GM19240 (cell line): ENCODE measurements at regions not wholly inside any gene's neighbourhood (a gene's known extent, or its start where the extent isn't known, plus 50 kb on each side); places are given as distances from the start of the nearest gene placed in this dataset.
"Not testable (repeated sequence)": the region's sequence is repeated elsewhere in the genome, so short reads cannot be mapped to it uniquely, and the experiment has no call there.

Experiments used
- DNase-seq: peaks from one replicate; pipeline ENCODE4 v3.0.0; 2011; ENCODE audit warnings: low spot score; ENCODE audit not compliant: insufficient read length

DNA sequence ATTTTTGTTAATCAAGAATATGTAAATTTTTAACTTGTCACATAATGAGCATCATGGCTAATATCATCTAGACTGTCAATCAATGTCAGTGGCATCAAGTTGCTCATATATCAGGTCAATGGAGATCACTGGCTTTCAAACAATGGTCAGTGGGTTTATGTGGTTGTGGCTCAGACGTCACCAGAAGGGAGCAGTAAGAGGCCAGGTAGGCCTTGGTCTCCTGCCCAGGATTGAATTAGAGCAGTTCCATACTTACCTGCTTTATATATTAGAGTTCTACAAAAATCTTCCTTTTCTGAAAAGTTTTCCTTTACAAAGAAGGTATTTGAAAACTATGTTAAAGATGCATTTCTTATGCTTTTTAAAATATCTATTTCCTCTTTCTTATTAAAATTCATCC is 206.3 kb upstream of the B3GALT2 start:
- no peak for DNase-seq

DNA sequence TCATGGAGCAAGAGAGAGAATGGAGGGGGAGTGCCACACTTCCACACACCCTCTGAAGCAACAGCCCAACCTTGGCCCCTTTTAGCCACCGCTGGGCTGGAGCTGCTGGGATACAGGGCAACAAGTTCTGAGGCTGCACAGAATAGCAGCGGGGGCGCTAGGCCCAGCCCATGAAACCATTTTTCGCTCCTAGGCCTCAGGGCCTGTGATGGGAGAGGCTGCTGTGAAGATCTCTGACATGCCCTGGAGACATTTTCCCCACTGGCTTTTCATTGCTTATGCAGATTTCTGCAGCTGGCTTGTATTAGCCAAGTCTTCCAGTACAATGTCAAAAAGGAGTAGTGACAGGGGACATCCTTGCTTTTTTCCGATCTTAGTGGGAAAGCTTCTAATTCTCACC is 202.3 kb upstream of the B3GALT2 start:
- DNase-seq, result no peak

DNA sequence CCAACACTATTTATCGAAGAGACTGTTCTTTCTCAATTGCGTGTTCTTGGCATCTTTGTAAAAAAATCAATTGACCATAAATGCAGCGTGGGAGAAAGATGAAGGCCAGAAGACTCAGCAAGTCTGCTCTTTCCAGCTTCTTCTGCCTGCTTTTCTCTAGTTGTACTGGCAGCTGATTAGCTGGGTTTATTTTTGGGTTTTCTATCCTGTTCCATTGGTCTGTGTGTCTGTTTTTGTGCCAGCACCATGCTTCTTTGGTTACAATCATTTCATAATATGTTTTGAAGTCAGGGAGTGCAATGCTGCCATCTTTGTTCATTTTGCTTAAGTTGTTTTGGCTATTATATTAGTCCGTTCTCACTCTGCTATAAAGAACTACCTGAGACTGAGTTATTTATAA is 201.8 kb upstream of the B3GALT2 start:
- no peak for DNase-seq

DNA sequence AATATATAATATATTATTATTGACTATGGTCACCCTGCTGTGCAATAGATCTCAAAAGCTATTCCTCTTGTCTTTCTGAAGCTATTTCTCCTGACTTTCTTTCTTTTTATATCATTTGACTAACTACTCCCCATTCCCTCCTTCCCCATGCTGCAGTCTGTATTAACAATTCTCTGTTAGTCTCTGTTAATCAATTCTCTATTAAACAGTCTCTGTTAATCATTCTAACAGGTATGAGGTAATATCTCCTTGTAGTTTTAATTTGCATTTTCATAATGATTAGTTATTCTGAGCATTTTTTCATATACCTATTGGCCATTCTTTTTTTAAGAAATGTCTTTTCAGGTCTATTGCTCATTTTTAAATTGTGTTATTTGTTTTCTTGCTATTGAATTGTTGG is 201.0 kb upstream of the B3GALT2 start:
- no peak for DNase-seq

DNA sequence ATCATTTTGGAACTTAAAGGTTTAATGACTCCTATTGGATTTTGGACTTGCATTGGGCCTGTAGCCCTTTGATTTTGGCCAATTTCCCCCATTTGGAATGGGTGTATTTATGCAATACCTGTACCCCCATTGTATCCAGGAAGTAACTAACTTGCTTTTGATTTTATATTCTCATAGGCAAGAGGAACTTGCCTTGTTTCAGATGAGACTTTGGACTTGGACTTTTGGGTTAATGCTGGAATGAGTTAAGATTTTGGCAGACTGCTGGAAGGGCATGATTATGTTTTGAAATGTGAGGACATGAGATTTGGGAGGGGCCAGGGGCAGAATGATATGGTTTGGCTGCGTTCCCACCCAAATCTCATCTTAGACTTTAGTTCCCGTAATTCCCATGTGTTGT is 192.0 kb upstream of the B3GALT2 start:
- DNase-seq, result not testable (repeated sequence)

DNA sequence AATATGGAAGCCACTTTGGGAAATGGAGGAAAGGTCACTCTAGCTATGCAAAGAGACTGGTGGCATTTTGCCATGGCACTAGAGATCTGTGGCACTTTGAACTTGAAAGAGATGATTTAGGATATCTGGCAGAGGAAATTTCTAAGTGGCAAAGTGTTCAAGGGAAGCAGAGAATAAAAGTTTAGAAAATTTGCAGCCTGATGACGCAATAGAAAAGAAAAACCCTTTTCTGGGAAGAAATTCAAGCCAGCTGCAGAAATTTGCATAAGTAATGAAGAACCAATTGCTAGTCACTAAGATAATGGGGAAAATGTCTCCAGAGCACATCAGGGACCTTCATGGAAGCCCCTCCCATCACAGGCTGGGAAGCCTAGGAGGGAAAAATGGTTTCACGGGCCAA is 191.1 kb upstream of the B3GALT2 start:
- no peak for DNase-seq

DNA sequence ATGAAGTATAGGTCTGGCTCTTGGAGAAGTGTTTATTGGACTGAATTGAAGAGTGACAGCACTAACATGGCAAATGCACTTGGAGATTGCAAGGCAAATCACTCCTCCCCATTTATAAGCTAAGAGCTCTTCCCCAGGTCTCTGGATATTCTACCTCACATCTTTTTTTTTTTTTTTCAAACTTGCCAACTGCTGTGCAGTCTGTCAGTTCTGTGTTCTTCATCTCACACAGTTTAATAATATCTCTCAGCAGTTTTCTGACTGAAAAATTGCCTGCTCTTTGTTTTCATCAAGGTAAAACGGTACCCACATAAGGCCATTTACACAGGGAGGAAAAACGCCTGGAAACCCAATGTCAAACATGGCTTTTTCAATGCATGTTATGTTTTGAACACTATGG is 186.1 kb upstream of the B3GALT2 start:
- DNase-seq, result no peak

DNA sequence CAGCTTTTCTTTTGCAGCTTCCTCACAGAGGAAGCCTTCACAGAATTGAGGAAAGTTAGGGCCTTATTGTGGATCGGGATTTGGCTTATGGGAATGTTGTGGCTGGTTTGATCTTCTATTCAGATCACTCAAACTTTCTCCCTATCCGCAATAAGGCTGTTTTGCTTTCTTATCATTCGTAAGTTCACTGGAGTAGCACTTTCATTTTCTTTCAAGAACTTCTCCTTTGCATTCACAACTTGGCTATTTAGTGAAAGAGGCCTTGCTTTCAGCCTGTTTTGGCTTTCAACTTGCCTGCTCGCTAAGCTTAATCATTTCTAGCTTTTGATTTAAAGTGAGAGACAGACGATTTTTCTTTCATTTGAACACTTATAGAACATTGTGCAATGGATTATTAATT is 181.9 kb upstream of the B3GALT2 start:
- no peak for DNase-seq

DNA sequence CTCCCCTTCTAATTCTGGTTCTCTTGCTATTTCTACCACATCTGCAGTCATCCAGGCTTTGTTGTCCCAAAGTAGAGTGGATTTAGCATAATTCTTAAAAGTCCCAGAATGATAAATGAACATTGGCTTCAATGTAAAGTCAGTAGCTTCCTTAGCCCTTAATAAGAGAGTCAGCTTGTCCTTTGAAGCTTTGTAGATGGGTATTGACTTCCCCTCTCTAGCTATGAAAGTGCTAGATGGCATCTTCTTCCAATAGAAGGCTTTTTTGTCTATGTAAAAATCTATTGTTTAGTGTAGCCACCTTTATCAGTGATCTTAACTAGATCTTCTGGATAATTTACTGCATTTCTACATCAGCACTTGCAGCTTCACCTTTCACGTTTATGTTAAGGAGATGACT is 181.4 kb upstream of the B3GALT2 start:
- no peak for DNase-seq

DNA sequence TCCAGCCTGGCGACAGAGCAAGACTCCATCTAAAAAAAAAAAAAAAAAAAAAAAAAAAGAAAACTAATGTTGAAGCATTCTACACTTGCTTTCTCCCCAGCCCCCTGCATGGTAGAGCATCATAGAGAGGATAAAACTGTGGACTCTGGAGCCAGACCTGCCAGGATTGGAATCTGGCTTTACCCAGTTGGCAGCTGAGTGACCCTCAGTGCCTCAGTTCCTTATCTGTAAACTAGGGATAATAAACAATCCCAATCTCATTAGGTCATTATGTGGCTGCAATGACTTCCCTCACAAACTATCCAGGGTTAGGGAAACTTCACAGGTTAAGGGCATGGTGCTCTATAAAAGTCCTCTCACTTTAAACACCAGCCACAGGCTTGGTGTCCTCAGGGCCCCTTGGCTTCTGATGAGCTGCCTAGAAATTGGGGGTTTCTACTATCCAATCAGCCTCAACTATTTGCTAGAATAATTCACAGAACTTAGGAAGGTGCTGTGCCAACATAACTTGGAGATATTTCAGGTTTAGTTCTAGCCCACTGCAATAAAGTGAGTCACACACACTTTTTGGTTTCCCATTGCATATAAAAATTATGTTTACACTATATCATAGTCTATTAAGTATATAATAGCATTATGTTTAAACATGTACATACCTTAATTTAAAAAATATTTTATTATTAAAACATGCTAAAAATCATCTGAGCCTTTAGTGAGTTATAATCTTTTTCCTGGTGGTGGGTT is 180.5 kb upstream of the B3GALT2 start:
- DNase-seq, result no peak

DNA sequence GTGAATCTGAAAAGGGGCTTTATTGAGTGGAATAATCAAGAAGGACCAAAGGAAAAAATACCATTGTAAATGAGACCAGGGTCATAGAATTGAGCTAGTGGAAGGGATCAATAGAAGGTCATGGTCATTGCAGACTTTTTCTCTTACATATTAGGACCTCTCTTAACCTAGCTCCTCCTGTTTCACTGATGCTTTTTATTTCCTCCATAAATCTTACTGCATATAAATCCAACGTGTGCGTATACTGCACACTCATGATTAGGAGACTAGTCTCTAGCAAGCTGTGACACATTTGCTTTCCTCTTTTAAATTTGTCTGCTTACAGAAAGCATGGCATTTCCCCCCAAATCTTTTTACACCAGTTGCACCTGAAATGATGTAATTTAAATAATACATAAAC is 179.6 kb upstream of the B3GALT2 start:
- DNase-seq, result no peak

DNA sequence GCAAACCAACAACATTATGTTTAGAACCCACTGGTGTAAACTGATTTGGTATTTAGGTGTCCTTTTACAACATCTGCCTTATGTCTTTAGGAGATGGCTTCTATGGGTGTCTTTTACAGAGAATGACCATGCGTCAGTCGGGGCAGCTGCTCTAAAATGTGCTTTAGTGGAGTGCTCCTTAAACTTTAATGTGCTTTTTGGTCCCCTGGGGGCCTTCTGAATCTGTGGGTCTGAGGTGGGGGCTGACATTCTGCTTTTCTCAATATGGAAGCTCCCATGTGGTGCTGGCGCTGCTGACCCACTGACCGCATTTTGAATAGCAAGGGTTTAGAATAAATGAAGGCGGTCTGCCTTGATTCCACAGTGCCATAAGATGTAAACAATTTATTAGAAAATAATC is 173.2 kb upstream of the B3GALT2 start:
- no peak for DNase-seq

DNA sequence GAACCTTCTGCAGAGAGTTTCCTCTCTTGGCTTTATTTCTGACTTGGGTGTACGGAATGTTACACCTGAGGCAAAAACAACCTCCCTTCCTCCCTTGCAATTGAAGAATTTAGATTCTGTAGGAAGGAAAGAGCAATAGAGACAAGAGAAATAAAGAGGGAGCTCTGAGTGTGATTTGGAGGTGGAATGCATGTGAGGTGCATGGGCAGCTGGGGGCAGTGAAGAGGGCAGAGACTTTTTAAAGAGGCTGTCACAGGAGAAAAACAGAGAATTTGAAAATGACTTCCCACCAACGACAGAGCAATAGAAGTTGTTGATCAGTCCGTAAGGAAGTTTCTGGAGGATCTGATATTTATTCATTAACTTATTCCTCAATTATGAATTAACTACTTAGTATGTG is 172.0 kb upstream of the B3GALT2 start:
- DNase-seq, result no peak

DNA sequence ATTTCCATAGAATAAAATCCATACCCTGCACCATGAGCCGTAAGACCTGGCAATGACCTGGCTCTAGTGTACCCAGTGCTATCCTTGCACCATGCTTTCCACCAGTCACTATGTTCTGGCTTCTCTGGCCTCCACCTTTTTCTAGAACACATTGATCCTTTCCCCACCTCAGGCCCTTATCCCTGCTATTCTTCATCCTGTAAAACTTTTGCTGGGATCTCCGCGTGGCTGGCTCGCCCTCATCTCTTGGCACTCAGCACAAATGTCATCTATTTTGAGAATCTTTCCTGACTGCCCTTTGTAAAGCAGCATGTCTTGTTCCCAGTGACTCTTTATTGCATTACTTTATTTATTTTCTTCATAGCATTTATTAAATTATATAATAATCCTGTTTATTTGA is 169.8 kb upstream of the B3GALT2 start:
- no peak for DNase-seq

DNA sequence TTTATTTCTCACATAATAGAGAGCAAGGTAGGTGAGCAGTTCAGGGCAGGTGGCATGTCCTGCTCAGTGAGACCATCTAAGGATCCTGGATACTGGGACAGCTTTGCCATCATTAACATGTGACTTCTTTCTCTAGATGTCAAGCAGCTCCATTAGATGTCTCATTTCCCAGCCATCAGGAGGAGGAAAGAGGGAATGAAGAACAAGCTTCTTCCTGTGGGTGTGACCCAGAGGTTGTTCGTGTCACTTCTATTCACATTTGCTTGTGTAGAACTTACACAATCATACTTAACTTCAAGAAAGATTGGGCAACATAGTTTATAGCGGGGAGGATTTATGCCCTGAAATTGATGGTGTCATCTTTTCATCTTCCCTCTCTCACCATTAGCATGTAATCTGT is 169.2 kb upstream of the B3GALT2 start:
- DNase-seq, result no peak

DNA sequence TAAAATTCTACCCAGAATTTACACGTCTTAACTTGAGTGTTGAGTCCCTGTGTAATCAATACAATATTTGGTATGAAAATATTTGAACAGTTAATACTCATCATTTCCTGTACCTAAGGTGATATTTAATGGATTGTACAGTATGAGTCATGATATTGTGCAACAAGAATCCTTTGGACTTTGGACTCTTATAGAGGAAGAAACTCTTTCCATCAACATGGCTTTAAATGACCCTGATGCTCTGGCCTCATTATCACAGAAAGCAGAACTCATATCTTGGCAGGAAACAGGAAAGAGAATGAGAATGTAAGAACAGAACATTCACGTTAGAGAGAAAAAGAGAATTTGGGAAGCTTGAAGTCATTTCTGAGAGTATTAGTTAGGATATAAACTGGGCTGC is 168.8 kb upstream of the B3GALT2 start:
- no peak for DNase-seq

DNA sequence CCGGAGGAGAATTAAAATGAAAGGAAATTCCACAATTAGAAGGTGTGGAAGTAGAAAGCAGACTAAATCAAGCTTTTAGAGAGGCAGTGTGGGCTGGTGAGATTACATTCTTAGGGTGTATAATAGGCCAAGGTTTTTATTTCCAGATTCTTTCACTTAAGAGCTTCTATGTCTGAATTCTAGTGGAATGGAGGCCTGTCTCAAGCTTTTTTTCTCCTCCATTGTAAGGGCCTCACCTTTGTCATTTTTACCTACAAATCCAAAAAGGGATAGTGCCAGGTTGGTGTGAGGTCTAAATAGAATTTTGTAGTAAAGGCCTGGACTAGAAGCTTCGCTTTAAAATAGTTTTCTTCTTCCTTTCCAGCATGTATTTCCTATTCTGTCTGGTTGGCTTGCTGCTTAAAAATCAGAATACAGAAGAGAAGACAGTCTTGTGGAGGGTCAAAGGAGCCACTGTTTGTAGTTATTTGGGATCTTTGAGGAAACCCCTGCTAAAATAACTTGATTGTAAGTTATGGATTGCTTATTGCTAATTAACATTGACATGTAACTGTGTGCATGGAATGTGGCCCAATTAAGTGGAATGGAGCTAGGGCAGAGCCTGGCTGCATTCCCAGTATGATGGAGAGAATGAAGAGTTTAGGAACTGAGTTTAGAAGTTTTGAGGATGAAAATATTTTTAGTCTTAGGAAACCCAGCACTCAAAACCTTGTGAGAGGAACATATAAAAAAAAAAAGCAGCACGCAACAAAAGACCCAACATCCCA is 162.5 kb upstream of the B3GALT2 start:
- no peak for DNase-seq

DNA sequence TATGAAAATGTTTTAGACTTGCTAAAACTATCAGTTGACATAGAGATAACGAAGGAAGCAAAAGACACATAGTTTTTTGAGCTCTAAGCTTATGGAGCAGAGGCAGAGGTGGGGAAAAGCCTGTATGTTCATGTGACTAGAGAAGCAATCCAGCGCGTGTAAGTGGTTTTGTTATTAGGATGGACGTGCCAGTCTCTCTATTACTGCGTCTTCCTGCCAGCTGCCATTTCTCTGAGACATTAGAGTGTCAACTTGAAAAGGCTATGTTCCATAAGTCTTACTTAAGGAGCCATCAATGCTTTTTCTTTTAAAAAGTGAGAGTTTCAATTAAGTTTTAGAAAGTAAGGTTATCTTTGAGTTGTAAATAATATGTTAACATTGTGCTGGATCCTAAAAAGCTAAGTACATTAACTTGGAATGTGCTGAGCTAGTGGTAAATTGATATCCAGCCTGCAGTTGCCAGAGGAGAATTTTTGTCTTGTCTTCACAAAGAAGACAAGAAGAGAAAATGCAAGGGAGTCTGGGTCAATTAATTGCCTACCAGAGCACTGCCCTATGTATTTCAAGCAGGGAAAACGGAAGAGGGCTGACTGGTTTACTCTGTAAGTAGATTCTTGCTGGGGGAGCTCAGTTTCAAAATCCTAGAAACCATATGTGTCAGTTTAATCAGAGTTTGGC is 161.8 kb upstream of the B3GALT2 start:
- DNase-seq, result no peak

DNA sequence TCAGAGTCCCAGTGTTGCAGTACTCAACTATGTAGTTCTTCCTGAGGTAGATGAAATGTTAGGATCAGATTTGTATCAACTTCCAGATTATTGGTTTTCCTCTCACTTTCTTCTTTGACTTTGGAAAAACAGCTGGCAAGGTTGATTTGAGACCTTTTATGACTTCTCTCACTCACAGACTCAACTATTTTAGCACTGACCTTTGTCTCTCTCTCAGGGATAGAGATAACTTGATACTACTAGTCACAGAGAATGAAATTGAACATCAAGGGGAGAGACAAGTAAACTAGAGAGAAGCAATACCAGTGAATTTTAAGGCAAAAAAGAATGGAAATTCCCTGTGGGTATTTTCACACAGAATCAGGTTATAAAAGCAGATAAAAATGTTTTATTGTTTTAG is 159.7 kb upstream of the B3GALT2 start:
- no peak for DNase-seq

DNA sequence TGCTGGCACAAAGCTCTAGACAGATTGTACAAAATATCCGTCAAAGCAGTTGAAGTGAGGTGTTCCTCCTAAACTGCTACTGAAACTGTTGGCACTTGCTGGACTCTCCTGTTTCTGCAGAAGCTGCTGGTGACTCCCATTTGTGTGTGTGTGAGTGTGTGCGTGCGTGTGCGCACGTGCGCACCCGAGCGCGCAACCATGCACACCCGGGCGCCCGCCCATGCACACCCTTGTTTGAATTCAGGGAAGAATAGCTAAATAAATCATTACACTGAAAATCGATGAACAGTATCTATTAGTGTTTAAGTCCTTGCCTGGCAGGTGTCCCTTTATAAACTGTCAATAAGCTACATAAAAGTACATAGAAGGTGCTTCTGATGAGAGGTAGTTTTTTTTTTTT is 156.4 kb upstream of the B3GALT2 start:
- DNase-seq, result no peak

DNA sequence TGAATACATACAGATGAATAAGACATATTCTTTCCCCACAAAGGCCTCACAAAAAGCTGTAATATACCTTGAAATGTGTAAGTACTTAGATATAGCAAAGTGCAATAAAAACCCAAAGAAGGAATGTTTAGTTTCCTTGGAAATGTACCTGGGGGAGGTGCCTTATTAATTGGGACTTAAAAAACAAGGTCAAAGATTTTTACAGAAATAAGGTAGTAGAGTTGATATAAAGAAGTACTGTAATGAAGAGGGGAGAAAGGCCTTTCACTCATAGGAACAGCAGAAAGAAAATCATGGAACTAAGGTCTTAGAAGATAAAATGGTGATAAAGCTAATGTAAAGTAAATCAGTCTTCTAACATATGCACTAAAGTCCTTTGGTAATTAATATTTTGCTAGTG is 153.9 kb upstream of the B3GALT2 start:
- DNase-seq, result no peak

DNA sequence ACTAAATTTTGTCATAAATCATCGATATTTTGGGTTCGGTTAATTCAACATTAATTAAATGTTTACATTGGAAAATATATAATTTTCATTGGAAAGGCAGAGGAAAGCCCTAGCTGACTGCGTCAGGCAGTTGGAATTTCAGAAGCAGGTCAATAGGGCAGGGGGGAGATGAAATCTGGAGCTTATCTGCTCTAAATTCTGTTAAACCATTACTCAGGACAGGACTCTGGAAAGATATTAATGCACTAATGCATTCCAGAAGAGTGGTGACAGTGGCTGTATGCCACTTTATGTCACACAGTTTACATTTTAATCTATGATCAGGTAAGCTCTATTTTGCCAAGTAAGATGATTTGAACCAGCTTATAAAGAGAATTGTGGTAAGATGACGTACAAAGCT is 153.0 kb upstream of the B3GALT2 start:
- no peak for DNase-seq

DNA sequence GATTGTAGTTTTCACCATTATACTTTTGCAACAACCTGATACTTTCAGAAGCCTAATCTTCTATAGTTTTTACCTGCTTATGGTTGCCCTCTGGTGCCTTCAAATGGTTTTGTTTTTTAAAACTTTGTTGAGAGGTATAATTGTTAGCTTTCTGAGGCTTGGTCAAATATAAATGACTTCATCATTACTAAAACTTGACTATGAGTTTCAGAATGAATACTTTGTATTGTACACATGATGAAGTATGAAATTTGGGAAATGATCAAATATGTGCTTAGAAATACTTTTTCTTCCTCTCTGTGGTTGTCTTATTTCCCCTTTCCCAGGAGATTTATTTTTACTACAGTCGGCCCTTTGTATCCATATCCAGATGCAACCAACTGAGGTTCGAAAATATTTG is 151.8 kb upstream of the B3GALT2 start:
- DNase-seq, result no peak
